ENCODE measurements at regions not wholly inside any gene's neighbourhood (a gene's known extent, or its start where the extent isn't known, plus 50 kb on each side); places are given as distances from the start of the nearest gene placed in this dataset.

DNA sequence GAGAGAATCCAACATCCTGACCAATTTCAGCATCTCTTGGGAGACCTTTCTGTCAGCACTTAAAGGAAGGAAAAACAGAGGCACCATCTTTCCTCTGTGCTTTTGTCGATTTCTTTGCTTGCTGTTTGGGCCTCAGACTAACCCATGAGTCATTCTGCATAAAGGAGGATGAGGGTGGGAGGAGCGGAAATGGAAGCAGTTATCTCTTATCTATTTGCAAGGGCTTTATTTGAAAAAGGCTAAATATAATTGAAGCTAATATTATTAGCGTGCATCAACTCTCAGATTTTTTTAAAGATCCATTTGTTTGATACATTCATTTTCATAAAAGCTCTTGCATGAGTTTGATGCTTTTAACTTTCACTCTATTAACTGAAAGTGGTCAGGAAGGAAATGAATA lies 72.9 kb downstream of the ZNF622 start:
- DNase-seq: no peak
- Mint-ChIP-seq H3K4me1 (ENCODE audit: low read depth, unreplicated experiment) (no peaks in the 10 kb centered on the region), H3K36me3 (ENCODE audit: insufficient read depth, unreplicated experiment) (no peaks in the 10 kb centered on the region), H3K9me3 (ENCODE audit: low read depth, unreplicated experiment) (no peaks in the 10 kb centered on the region), H3K4me3 (ENCODE audit: low read depth, unreplicated experiment) (no peak overlapping the region), H3K27ac (ENCODE audit: unreplicated experiment) (no peak overlapping the region), H3K27me3 (ENCODE audit: unreplicated experiment) (peaks cover 15% of the 10 kb centered on the region)
- intact Hi-C loops (cut with micrococcal nuclease; ENCODE audit: unreplicated experiment): no loop called here
- BruUV-seq (replicated peaks): no TSS peak
- CTCF ChIA-PET: no interaction called here
- TF ChIP-seq, protein P1, sequence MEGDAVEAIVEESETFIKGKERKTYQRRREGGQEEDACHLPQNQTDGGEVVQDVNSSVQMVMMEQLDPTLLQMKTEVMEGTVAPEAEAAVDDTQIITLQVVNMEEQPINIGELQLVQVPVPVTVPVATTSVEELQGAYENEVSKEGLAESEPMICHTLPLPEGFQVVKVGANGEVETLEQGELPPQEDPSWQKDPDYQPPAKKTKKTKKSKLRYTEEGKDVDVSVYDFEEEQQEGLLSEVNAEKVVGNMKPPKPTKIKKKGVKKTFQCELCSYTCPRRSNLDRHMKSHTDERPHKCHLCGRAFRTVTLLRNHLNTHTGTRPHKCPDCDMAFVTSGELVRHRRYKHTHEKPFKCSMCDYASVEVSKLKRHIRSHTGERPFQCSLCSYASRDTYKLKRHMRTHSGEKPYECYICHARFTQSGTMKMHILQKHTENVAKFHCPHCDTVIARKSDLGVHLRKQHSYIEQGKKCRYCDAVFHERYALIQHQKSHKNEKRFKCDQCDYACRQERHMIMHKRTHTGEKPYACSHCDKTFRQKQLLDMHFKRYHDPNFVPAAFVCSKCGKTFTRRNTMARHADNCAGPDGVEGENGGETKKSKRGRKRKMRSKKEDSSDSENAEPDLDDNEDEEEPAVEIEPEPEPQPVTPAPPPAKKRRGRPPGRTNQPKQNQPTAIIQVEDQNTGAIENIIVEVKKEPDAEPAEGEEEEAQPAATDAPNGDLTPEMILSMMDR (IDR thresholded peaks at IDR 0.05; ENCODE audit: unreplicated experiment): no peak

DNA sequence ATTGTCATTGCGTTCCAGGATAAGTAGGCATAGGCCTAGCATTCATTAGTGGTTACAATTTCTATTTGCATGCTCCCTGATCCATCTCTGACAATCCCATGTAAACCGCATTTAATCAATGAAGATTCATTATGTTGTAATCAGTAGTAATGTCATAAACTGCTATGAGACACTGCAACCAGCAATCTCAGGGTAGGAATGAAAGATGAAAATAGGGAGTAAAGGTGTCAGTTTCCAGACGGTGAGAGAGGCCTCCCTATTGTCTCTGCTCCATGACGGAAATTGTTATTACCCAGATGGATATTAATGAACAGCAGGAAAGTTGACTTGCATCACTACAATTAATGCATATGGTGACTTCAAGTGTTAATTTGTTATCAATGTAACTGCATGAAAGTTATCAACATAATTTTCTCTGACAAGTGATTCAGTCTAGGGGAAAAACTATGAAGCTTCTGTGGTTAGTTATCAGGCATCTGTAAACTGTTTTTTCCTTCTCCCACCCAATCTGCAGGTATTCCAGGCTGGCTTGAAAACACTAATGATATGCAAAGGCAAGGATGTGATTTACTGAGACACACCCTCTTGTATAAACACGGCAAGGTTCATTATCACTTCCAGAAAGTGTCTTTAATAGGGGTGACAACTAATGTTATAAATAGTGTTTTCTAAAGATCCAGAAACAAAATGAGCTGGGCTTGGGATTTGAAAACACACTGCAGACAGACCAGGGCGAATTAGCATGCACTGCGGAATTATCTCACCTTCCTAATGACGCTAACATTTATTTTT lies 73.5 kb downstream of the ZNF622 start:
- DNase-seq: no peak
- intact Hi-C loops (cut with micrococcal nuclease; ENCODE audit: unreplicated experiment): no loop called here
- Mint-ChIP-seq H3K27me3 (ENCODE audit: unreplicated experiment) (peaks cover 11% of the 10 kb centered on the region), H3K36me3 (ENCODE audit: insufficient read depth, unreplicated experiment) (no peaks in the 10 kb centered on the region), H3K4me1 (ENCODE audit: low read depth, unreplicated experiment) (no peaks in the 10 kb centered on the region), H3K27ac (ENCODE audit: unreplicated experiment) (no peak overlapping the region), H3K4me3 (ENCODE audit: low read depth, unreplicated experiment) (no peak overlapping the region), H3K9me3 (ENCODE audit: low read depth, unreplicated experiment) (no peaks in the 10 kb centered on the region)
- CTCF ChIA-PET: no interaction called here
- TF ChIP-seq, protein P1 (IDR thresholded peaks at IDR 0.05; ENCODE audit: unreplicated experiment): no peak
- no TSS peak for BruUV-seq (replicated peaks)

DNA sequence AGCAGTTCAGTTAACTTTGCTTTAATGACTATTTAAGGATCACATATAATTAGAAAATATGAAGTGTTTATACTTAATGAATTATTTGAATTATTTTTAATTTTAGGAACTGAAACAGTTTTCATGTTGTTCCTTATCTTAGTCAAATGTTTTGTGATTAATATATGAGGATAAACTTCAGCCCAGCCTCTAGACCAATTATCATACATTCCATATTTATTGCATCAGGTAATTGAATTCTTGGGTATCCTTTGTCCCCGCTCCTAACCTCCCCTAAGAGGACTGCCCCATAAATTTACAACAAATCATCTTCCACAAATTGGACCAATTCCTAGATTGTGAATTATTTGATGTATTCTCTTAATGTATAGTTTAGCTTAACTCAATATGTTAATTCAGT lies 74.8 kb downstream of the ZNF622 start:
- Mint-ChIP-seq H3K4me1 (ENCODE audit: low read depth, unreplicated experiment) (no peaks in the 10 kb centered on the region), H3K4me3 (ENCODE audit: low read depth, unreplicated experiment) (no peak overlapping the region), H3K9me3 (ENCODE audit: low read depth, unreplicated experiment) (no peaks in the 10 kb centered on the region), H3K27me3 (ENCODE audit: unreplicated experiment) (peaks cover 14% of the 10 kb centered on the region), H3K27ac (ENCODE audit: unreplicated experiment) (no peak overlapping the region), H3K36me3 (ENCODE audit: insufficient read depth, unreplicated experiment) (no peaks in the 10 kb centered on the region)
- CTCF ChIA-PET: no interaction called here
- DNase-seq: no peak
- no TSS peak for BruUV-seq (replicated peaks)
- intact Hi-C loops (cut with micrococcal nuclease; ENCODE audit: unreplicated experiment): no loop called here
- TF ChIP-seq, protein P1 (IDR thresholded peaks at IDR 0.05; ENCODE audit: unreplicated experiment): no peak

DNA sequence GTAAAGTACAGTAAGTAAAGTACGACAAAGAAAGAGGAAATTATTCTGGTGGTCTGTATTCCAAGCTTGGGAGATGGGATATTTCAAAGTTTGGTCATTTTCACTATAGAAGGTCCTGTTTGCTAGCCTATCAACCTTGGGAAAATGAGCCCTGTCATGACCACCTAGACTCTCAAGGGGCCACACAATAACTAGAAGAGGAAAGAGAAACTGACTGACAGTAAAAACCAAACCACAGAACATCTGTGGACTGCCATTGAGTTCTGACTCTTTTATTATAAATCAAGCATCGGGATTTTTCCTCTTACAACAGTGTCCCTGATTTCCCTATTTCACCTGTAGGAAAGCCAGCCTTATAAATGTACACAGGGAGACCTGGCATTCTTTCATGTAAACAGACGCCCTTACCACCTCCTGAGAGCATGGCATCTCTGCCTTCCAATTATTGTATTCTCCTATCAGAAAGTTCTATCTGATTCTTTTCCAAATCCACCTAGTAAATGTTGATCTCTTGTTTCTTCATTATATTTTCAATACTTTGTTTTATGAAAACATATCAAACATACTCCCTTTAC lies 80.0 kb downstream of the ZNF622 start:
- no peak for DNase-seq
- Mint-ChIP-seq H3K4me3 (ENCODE audit: low read depth, unreplicated experiment) (no peak overlapping the region), H3K27me3 (ENCODE audit: unreplicated experiment) (peaks cover 31% of the 10 kb centered on the region), H3K9me3 (ENCODE audit: low read depth, unreplicated experiment) (no peaks in the 10 kb centered on the region), H3K27ac (ENCODE audit: unreplicated experiment) (no peak overlapping the region), H3K4me1 (ENCODE audit: low read depth, unreplicated experiment) (no peaks in the 10 kb centered on the region), H3K36me3 (ENCODE audit: insufficient read depth, unreplicated experiment) (no peaks in the 10 kb centered on the region)
- intact Hi-C loops (cut with micrococcal nuclease; ENCODE audit: unreplicated experiment): no loop called here
- TF ChIP-seq, protein P1 (IDR thresholded peaks at IDR 0.05; ENCODE audit: unreplicated experiment): no peak
- CTCF ChIA-PET: no interaction called here
- BruUV-seq (replicated peaks): no TSS peak

Measured in Calu3 (cell line).